ENCODE measurements at regions not wholly inside any gene's neighbourhood (a gene's known extent, or its start where the extent isn't known, plus 50 kb on each side); places are given as distances from the start of the nearest gene placed in this dataset.

GRCh38 chr3:170640737-170641171, 54.9 kb upstream of the SLC7A14 start:
- no peak overlapping the region for H3K14ac ChIP-seq (ENCODE audit: insufficient read length)
- WGBS, 2 experiments (ENCODE audit: extremely low coverage in 1 of 2, insufficient coverage in 1 of 2, insufficient read length in 1 of 2, insufficient replicate concordance in 2 of 2, low coverage in 1 of 2, low lambda C conversion rate in 2 of 2, missing lambda C conversion rate in 1 of 2), result 93% methylated on average over 1 of the region's 1 CpG; no CpG with 5 or more reads in 1 of the 2 experiments
- no peak overlapping the region for H4K5ac ChIP-seq (ENCODE audit: insufficient read length, low read depth, low read length)
- FAIRE-seq (no peak), DNase-seq (ENCODE audit: low read depth in 1 of 2, low spot score in 2 of 2) (no peak)
- no peak overlapping the region for H2AFZ ChIP-seq (ENCODE audit: low read length)
- no peak overlapping the region for H4K91ac ChIP-seq (replicated peaks; ENCODE audit: insufficient read length, low read length)
- H3K27me3 ChIP-seq (replicated peaks in 1 of 4; ENCODE audit: control insufficient read depth in 3 of 4, extremely low read depth in 1 of 4, insufficient read depth in 3 of 4, low read length in 3 of 4), result no peaks in the 10 kb centered on the region
- H3K4ac ChIP-seq (replicated peaks; ENCODE audit: insufficient read length, low read depth, low read length), result no peak overlapping the region
- no peak overlapping the region for H3K9ac ChIP-seq (replicated peaks in 1 of 4; ENCODE audit: extremely low read depth in 1 of 4, low read depth in 3 of 4, low read length in 3 of 4)
- no peak overlapping the region for H3K18ac ChIP-seq (ENCODE audit: extremely low read depth, low read length)
- no peak overlapping the region for H2AK5ac ChIP-seq (ENCODE audit: low read depth, low read length)
- no peak overlapping the region for H2BK5ac ChIP-seq (ENCODE audit: low read depth, low read length)
- no peak overlapping the region for H3K27ac ChIP-seq (ENCODE audit: low read depth, low read length)
- H3K23me2 ChIP-seq (ENCODE audit: low read depth, low read length), result no peaks in the 10 kb centered on the region; the same call in 1 of the 2 replicates
- no peaks in the 10 kb centered on the region for H3K4me1 ChIP-seq (replicated peaks in 1 of 4; ENCODE audit: control insufficient read depth in 3 of 4, insufficient read depth in 4 of 4, low read length in 3 of 4)
- no peaks in the 10 kb centered on the region; a peak in 1 of 8 replicates for H3K36me3 ChIP-seq (ENCODE audit: control insufficient read depth in 2 of 4, insufficient read depth in 4 of 4, low read length in 3 of 4)
- H2BK15ac ChIP-seq (ENCODE audit: low read length), result no peak overlapping the region
- H3K56ac ChIP-seq (replicated peaks; ENCODE audit: insufficient read length, low read depth, low read length), result no peak overlapping the region
- TF ChIP-seq KDM1A (IDR thresholded peaks at IDR 0.05; ENCODE audit: borderline replicate concordance, low read length) (no peak), NRF1 (IDR thresholded peaks at IDR 0.05; ENCODE audit: low read depth, low read length) (no peak), BRCA1 (IDR thresholded peaks at IDR 0.05; ENCODE audit: low read depth, low read length) (no peak), SP1 (IDR thresholded peaks at IDR 0.05; ENCODE audit: low read depth, low read length) (no peak)
- H2BK120ac ChIP-seq (replicated peaks; ENCODE audit: low read depth, low read length), result no peak overlapping the region
- H3K4me2 ChIP-seq (ENCODE audit: insufficient read depth in 1 of 2, low read depth in 2 of 2, low read length in 2 of 2), result no peak overlapping the region
- no peak overlapping the region for H2BK12ac ChIP-seq (ENCODE audit: low read depth, low read length)
- no peak overlapping the region for H4K8ac ChIP-seq (ENCODE audit: extremely low read depth, insufficient read depth, low read length)
- H3K4me3 ChIP-seq (ENCODE audit: extremely low read depth in 1 of 4, insufficient read depth in 2 of 4, low read depth in 3 of 4, low read length in 4 of 4), result no peak overlapping the region
- ChIA-PET POLR2A (ENCODE audit: partially characterized antibody) (interaction anchor here (1.0 kb wide), 1 partner anchor 13 kb away, joined by 3 read pairs; no protein-coding TSS in a partner anchor), CTCF (ENCODE audit: partially characterized antibody) (interaction anchor here (0.6 to 1.6 kb wide), 2 partner anchors 169 to 192 kb away, joined by 3 read pairs; no protein-coding TSS in a partner anchor)
- no peaks in the 10 kb centered on the region for H4K20me1 ChIP-seq (replicated peaks in 1 of 2; ENCODE audit: control insufficient read depth in 1 of 2, insufficient read depth in 2 of 2, low read length in 2 of 2)
- H3K23ac ChIP-seq (ENCODE audit: insufficient read length), result no peak overlapping the region
- no peaks in the 10 kb centered on the region for H3K79me1 ChIP-seq (ENCODE audit: low read depth, low read length)
- H3K9me3 ChIP-seq (ENCODE audit: insufficient read depth in 2 of 2, low read depth in 1 of 2, low read length in 1 of 2), result no peaks in the 10 kb centered on the region
- H3K79me2 ChIP-seq (ENCODE audit: control insufficient read depth in 1 of 2, insufficient read depth in 2 of 2, low read length in 2 of 2), result no peaks in the 10 kb centered on the region
- H2BK20ac ChIP-seq (ENCODE audit: low read length), result no peak overlapping the region
